KMS-11 (cell line): ENCODE measurements at regions not wholly inside any gene's neighbourhood (a gene's known extent, or its start where the extent isn't known, plus 50 kb on each side); places are given as distances from the start of the nearest gene placed in this dataset.

Source experiments
- H2AFZ ChIP-seq: fragments of 200-600 bp; sonication (generic); 2 replicates; pipeline ENCODE4 v1.6.1; 2016; ENCODE audit warnings: antibody characterized with exemption, mixed run types, low read depth
- H3K27ac ChIP-seq: fragments of 200-600 bp; sonication (generic); 2 replicates; pipeline ENCODE4 v1.6.1; 2016; ENCODE audit warnings: mild to moderate bottlenecking, mixed run types
- H3K27me3 ChIP-seq: fragments of 200-600 bp; sonication (generic); 2 replicates; pipeline ENCODE4 v1.6.1; 2017; ENCODE audit warnings: mild to moderate bottlenecking, low read depth, mixed run types, moderate library complexity; ENCODE audit not compliant: insufficient read depth
- H3K36me3 ChIP-seq: fragments of 200-600 bp; sonication (generic); 2 replicates; pipeline ENCODE4 v1.6.1; 2017; ENCODE audit warnings: mild to moderate bottlenecking, mixed run types; ENCODE audit not compliant: insufficient read depth
- H3K4me1 ChIP-seq: fragments of 200-600 bp; sonication (generic); 2 replicates; pipeline ENCODE4 v1.6.1; 2016; ENCODE audit warnings: mild to moderate bottlenecking, low read depth, mixed run types; ENCODE audit not compliant: poor library complexity, severe bottlenecking
- H3K4me2 ChIP-seq: fragments of 200-600 bp; sonication (generic); 2 replicates; pipeline ENCODE4 v1.7.0; 2016; ENCODE audit warnings: mild to moderate bottlenecking, mixed run types
- H3K4me3 ChIP-seq: fragments of 200-600 bp; sonication (generic); IDR thresholded peaks from 2 replicates; pipeline ENCODE4 v1.6.1; 2017; ENCODE audit warnings: low read depth, low read length, mixed read lengths; ENCODE audit not compliant: insufficient read depth
- H3K79me2 ChIP-seq: fragments of 200-600 bp; sonication (generic); 2 replicates; pipeline ENCODE4 v1.6.1; 2016; ENCODE audit warnings: low read depth, mixed run types; ENCODE audit not compliant: insufficient read depth
- H3K9ac ChIP-seq: fragments of 200-600 bp; sonication (generic); 2 replicates; pipeline ENCODE4 v1.6.1; 2016; ENCODE audit warnings: mild to moderate bottlenecking, mixed run types
- H4K20me1 ChIP-seq: fragments of 200-600 bp; sonication (generic); 2 replicates; pipeline ENCODE4 v1.6.1; 2016; ENCODE audit warnings: mild to moderate bottlenecking, mixed run types; ENCODE audit not compliant: insufficient read depth
- TF ChIP-seq, protein P1 (sequence below): fragments of 200-600 bp; sonication (generic); conservative IDR thresholded peaks from 2 replicates; pipeline ENCODE4 v1.6.1; 2017; ENCODE audit warnings: low read depth, mild to moderate bottlenecking, antibody characterized with exemption, low read length, moderate library complexity, mixed read lengths

DNA sequence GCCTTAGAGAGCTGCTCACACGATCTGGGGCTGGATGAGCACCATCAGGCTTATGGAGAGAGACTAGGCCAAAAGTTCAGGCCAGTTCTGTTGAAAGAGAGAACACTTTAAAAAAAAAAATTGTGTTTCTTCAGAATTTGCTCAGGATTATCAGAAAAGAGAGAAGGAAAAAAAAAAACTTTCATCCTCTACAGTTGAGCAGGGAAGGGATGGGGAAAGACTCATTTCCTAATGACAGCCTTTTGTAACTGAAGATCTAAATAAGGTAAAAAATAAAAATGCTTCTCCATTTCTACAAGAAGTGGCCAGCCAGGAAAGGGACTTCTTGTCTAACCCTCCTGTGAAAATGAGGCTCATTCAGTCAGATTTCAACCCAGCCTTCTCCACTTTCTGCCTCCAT, 134.8 kb downstream of the LY86 start:
- no peaks in the 10 kb centered on the region for H3K36me3 ChIP-seq
- no peak overlapping the region for H3K4me2 ChIP-seq
- no peaks in the 10 kb centered on the region for H4K20me1 ChIP-seq
- H3K9ac ChIP-seq: no peak overlapping the region
- H3K4me1 ChIP-seq: peaks cover 4% of the 10 kb centered on the region
- H3K27me3 ChIP-seq: no peaks in the 10 kb centered on the region
- no peak overlapping the region for H2AFZ ChIP-seq
- TF ChIP-seq, protein P1, sequence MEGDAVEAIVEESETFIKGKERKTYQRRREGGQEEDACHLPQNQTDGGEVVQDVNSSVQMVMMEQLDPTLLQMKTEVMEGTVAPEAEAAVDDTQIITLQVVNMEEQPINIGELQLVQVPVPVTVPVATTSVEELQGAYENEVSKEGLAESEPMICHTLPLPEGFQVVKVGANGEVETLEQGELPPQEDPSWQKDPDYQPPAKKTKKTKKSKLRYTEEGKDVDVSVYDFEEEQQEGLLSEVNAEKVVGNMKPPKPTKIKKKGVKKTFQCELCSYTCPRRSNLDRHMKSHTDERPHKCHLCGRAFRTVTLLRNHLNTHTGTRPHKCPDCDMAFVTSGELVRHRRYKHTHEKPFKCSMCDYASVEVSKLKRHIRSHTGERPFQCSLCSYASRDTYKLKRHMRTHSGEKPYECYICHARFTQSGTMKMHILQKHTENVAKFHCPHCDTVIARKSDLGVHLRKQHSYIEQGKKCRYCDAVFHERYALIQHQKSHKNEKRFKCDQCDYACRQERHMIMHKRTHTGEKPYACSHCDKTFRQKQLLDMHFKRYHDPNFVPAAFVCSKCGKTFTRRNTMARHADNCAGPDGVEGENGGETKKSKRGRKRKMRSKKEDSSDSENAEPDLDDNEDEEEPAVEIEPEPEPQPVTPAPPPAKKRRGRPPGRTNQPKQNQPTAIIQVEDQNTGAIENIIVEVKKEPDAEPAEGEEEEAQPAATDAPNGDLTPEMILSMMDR: no peak
- no peak overlapping the region for H3K4me3 ChIP-seq
- no peaks in the 10 kb centered on the region for H3K79me2 ChIP-seq
- H3K27ac ChIP-seq: no peak overlapping the region

DNA sequence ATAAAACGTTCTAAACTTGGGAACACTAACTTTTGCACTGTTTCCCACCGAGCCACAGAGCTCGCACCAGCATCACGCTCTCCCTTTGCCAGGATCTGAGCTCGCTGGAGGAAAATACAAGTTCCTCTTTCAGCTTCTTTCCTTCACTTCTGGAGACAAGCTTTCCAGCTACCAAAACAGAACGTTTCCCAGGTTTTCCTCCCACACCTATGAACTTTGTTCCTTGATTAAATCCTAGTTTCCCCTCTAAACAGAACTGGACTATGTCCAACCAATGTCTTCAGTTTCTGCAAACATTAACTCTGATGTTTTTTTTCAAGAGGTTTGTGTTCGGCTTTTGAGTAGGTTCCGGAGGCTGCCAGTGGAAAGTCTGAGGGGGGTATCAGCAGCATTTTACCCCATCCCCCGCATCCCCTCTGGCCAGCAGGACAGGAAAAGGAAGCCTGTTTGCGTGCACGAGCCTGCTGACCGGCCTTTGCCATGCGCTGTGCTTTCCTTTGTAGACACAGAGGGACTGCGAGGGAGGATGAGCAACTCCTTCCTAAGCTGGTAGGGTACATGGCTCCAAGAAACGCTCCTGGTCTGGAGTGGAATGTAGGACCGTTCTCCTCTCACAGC, 135.5 kb downstream of the LY86 start:
- peak overlapping the region; percentile 30; the same call in 1 of the 2 replicates for H3K4me2 ChIP-seq
- H3K27ac ChIP-seq: no peak overlapping the region
- H2AFZ ChIP-seq: peak overlapping the region; percentile 78

DNA sequence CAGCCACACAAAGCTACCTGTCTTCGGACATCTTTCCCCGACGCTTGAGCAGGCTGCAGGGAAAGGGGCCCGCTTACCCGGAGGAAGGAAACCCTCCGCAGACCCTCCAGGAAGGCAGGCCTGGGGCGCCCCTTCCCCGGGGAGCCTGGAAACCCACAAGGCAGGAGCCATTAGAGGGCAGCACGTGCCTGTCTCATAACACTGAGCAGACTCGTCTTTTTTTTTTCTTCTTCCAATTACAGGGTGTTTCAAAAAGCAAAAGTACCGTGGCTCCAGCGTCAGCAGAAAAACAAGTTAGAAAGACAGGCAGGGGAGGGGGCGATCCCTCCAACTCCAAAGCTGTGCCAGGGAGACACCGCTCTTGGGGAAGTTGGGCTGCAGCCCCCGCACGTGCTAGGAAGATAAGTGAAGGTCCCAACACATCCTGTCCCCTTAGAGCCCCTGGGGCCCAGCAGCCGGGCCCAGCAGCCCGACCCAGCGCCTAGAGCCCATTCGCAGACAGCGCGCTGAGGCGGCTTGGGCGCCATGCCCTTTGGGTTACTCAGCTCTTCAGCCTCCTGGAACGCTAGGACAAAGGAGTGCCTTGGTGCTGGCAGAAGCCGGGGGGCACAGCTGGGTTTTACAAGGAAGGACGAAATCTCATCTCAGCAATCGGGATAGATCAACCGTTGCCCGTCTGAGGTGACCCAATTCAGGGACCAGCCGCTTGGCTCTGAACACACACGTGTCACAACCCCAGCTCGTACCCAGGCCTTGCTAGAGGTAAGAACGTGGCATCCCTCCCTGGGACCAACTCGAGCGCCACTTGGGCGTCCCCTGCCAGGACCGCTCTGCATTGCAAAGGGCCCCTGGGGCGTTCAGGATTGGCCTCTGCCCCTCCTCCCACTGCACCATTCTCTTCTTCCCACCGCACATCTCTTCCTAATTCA, 136.3 kb downstream of the LY86 start:
- Histone ChIP-seq H3K27ac (no peak overlapping the region), H3K27me3 (no peaks in the 10 kb centered on the region), H3K4me3 (no peak overlapping the region), H3K79me2 (no peaks in the 10 kb centered on the region), H3K9ac (no peak overlapping the region; the same call in 1 of the 2 replicates), H4K20me1 (no peaks in the 10 kb centered on the region), H3K36me3 (no peaks in the 10 kb centered on the region), H2AFZ (peak overlapping the region; percentile 78), H3K4me1 (peaks cover 8% of the 10 kb centered on the region), H3K4me2 (peak overlapping the region; percentile 30; the same call in 1 of the 2 replicates)
- TF ChIP-seq, protein P1: peak; percentile 63

More for the DNA sequence above, 135.5 kb downstream of the LY86 start:
- Histone ChIP-seq H3K79me2 (no peaks in the 10 kb centered on the region), H3K36me3 (no peaks in the 10 kb centered on the region), H3K27me3 (no peaks in the 10 kb centered on the region), H3K9ac (no peak overlapping the region), H4K20me1 (no peaks in the 10 kb centered on the region), H3K4me3 (no peak overlapping the region), H3K4me1 (peaks cover 4% of the 10 kb centered on the region)
- TF ChIP-seq, protein P1: no peak

DNA sequence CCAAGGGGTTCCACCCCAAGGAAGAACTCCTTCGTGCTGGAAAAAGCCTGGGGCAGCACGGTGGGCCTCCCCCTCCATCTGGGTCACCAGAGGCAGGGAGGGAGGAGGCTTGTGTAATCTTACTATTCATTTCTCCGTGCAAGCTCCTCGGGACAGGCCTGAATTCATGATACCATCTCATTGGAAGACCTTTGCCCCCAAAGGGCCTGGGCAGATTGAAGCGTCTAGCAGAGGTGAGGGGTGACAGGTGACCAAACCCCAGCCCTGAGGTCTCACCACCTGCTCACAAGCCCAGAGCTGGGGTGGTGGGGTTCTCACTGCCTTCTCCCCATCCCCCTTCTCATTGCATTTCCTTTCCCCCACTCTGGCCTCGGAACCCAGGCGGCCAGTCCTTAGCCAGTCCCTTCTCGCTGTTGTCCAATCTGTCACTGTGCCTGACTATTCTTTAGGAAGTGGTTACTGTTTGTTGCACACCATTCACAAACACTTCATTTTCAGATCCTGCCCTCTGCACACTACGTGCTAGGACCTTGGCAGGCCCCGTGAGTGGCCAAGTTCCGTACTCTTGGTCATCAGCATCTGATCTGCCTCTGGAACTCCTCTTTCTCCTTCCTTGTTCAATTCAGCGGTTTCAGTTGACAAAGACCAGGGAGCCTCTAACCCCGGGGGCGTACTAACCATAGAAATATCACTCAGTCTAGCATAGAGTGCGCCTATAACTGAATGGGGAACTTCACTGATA, 137.1 kb downstream of the LY86 start:
- no peaks in the 10 kb centered on the region for H3K79me2 ChIP-seq
- no peak overlapping the region for H3K4me2 ChIP-seq
- H2AFZ ChIP-seq: no peak overlapping the region
- TF ChIP-seq, protein P1: no peak
- no peaks in the 10 kb centered on the region for H3K27me3 ChIP-seq
- H4K20me1 ChIP-seq: no peaks in the 10 kb centered on the region
- no peak overlapping the region for H3K4me3 ChIP-seq
- H3K36me3 ChIP-seq: no peaks in the 10 kb centered on the region
- no peak overlapping the region for H3K27ac ChIP-seq
- peaks cover 16% of the 10 kb centered on the region for H3K4me1 ChIP-seq
- H3K9ac ChIP-seq: no peak overlapping the region
